ENCODE measurements at regions not wholly inside any gene's neighbourhood (a gene's known extent, or its start where the extent isn't known, plus 50 kb on each side); places are given as distances from the start of the nearest gene placed in this dataset.

DNA sequence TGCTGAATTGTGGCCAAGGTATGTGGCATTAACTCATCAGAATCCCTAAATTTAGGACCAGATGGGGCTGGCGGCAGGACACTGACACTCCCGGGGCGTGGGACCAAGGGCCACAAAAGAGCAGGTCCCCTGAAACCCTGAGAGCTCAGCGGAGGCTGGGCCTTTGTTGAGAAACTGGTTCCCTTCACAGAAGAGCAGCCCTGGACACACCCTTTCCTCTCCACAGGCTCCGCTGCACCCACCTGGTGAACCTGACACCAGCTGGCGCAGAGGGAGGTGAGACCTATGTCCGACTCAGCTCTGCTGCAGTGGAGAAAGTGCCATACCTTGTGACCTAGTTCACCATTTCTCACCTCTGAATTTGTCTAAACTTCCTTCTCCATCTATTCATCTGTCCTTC, 119.5 kb downstream of the RTP5 start:
- POLR2A ChIA-PET, result no interaction called here

GRCh38 chr2:241990466-241990865, 120.9 kb downstream of the RTP5 start:
- POLR2A ChIA-PET, result no interaction called here
- H3K27me3 ChIP-seq (replicated peaks; ENCODE audit: control insufficient read depth, insufficient read depth, low read length), result no peaks in the 10 kb centered on the region
- BruUV-seq (replicated peaks), result no TSS peak
- H3K4me3 ChIP-seq (ENCODE audit: low read depth, low read length), result no peak overlapping the region
- no peak for DNase-seq
- Mint-ChIP-seq H3K36me3 (ENCODE audit: insufficient read depth, unreplicated experiment) (no peaks in the 10 kb centered on the region), H3K4me1 (ENCODE audit: low read depth, unreplicated experiment) (no peaks in the 10 kb centered on the region), H3K9me3 (ENCODE audit: unreplicated experiment) (no peaks in the 10 kb centered on the region), H3K27ac (ENCODE audit: unreplicated experiment) (no peak overlapping the region), H3K27me3 (ENCODE audit: insufficient read depth, unreplicated experiment) (peaks cover 5% of the 10 kb centered on the region), H3K4me3 (ENCODE audit: unreplicated experiment) (no peak overlapping the region)
- TF ChIP-seq, protein P1, sequence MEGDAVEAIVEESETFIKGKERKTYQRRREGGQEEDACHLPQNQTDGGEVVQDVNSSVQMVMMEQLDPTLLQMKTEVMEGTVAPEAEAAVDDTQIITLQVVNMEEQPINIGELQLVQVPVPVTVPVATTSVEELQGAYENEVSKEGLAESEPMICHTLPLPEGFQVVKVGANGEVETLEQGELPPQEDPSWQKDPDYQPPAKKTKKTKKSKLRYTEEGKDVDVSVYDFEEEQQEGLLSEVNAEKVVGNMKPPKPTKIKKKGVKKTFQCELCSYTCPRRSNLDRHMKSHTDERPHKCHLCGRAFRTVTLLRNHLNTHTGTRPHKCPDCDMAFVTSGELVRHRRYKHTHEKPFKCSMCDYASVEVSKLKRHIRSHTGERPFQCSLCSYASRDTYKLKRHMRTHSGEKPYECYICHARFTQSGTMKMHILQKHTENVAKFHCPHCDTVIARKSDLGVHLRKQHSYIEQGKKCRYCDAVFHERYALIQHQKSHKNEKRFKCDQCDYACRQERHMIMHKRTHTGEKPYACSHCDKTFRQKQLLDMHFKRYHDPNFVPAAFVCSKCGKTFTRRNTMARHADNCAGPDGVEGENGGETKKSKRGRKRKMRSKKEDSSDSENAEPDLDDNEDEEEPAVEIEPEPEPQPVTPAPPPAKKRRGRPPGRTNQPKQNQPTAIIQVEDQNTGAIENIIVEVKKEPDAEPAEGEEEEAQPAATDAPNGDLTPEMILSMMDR (IDR thresholded peaks at IDR 0.05; ENCODE audit: insufficient read depth in 1 of 2, low read depth in 1 of 2, low read length in 1 of 2, severe bottlenecking in 1 of 2, unreplicated experiment in 1 of 2), result no peak
- no peaks in the 10 kb centered on the region for H3K4me1 ChIP-seq
- intact Hi-C loops (cut with micrococcal nuclease; ENCODE audit: unreplicated experiment), result no loop called here
- no peaks in the 10 kb centered on the region for H3K36me3 ChIP-seq (ENCODE audit: control insufficient read depth, insufficient read depth, low read length)
- CTCF ChIA-PET, result no interaction called here
- no peaks in the 10 kb centered on the region for H3K9me3 ChIP-seq

More for the DNA sequence above, 119.5 kb downstream of the RTP5 start:
- no peak for DNase-seq
- no peaks in the 10 kb centered on the region for H3K4me1 ChIP-seq
- H3K27me3 ChIP-seq (replicated peaks; ENCODE audit: control insufficient read depth, insufficient read depth, low read length), result no peaks in the 10 kb centered on the region
- no peaks in the 10 kb centered on the region for H3K9me3 ChIP-seq
- Mint-ChIP-seq H3K27me3 (ENCODE audit: insufficient read depth, unreplicated experiment) (peaks cover 5% of the 10 kb centered on the region), H3K9me3 (ENCODE audit: unreplicated experiment) (no peaks in the 10 kb centered on the region), H3K4me1 (ENCODE audit: low read depth, unreplicated experiment) (no peaks in the 10 kb centered on the region), H3K36me3 (ENCODE audit: insufficient read depth, unreplicated experiment) (no peaks in the 10 kb centered on the region), H3K27ac (ENCODE audit: unreplicated experiment) (no peak overlapping the region), H3K4me3 (ENCODE audit: unreplicated experiment) (no peak overlapping the region)
- no peak overlapping the region for H3K4me3 ChIP-seq (ENCODE audit: low read depth, low read length)
- TF ChIP-seq, protein P1 (IDR thresholded peaks at IDR 0.05; ENCODE audit: insufficient read depth in 1 of 2, low read depth in 1 of 2, low read length in 1 of 2, severe bottlenecking in 1 of 2, unreplicated experiment in 1 of 2), result no peak
- BruUV-seq (replicated peaks), result no TSS peak
- H3K36me3 ChIP-seq (ENCODE audit: control insufficient read depth, insufficient read depth, low read length), result no peaks in the 10 kb centered on the region
- CTCF ChIA-PET, result no interaction called here
- intact Hi-C loops (cut with micrococcal nuclease; ENCODE audit: unreplicated experiment), result no loop called here

DNA sequence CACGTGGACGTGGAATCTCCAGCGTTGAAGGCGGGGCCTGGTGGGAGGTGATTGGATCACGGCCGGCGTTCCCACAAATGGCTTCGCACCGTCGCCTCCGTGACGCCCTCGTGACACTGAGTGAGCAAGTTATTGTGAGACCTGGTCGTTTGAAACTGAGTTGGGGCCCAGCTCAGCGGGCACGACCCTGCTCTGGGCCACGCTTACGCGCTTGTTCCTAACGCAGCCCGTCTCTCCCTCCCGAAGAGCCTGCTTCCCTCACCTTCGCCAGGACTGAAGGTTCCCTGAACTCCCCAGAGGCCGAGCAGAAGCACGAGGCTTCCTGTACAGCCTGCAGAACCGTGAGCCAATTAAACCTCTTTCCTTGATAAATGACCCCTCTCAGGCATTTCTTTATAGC, 121.8 kb downstream of the RTP5 start:
- Mint-ChIP-seq H3K36me3 (ENCODE audit: insufficient read depth, unreplicated experiment) (no peaks in the 10 kb centered on the region), H3K4me3 (ENCODE audit: unreplicated experiment) (no peak overlapping the region), H3K27ac (ENCODE audit: unreplicated experiment) (no peak overlapping the region), H3K27me3 (ENCODE audit: insufficient read depth, unreplicated experiment) (no peaks in the 10 kb centered on the region), H3K4me1 (ENCODE audit: low read depth, unreplicated experiment) (no peaks in the 10 kb centered on the region), H3K9me3 (ENCODE audit: unreplicated experiment) (no peaks in the 10 kb centered on the region)
- Histone ChIP-seq H3K4me3 (ENCODE audit: low read depth, low read length) (no peak overlapping the region), H3K36me3 (ENCODE audit: control insufficient read depth, insufficient read depth, low read length) (no peaks in the 10 kb centered on the region), H3K9me3 (no peaks in the 10 kb centered on the region), H3K27me3 (replicated peaks; ENCODE audit: control insufficient read depth, insufficient read depth, low read length) (no peaks in the 10 kb centered on the region), H3K4me1 (no peaks in the 10 kb centered on the region)
- intact Hi-C loops (cut with micrococcal nuclease; ENCODE audit: unreplicated experiment), result no loop called here
- TF ChIP-seq, protein P1 (IDR thresholded peaks at IDR 0.05; ENCODE audit: insufficient read depth in 1 of 2, low read depth in 1 of 2, low read length in 1 of 2, severe bottlenecking in 1 of 2, unreplicated experiment in 1 of 2), result no peak
- no peak for DNase-seq
- POLR2A ChIA-PET, result no interaction called here
- BruUV-seq (replicated peaks), result no TSS peak
- CTCF ChIA-PET, result no interaction called here
